GM19455 (cell line): ENCODE measurements at regions not wholly inside any gene's neighbourhood (a gene's known extent, or its start where the extent isn't known, plus 50 kb on each side); places are given as distances from the start of the nearest gene placed in this dataset.
"Not testable (repeated sequence)": the region's sequence is repeated elsewhere in the genome, so short reads cannot be mapped to it uniquely, and the experiment has no call there.

ENCODE experiments used
- ATAC-seq: cut with Tn5 transposase; IDR thresholded peaks from one replicate; pipeline ENCODE4 v1.9.1; 2021; ENCODE audit not compliant: unreplicated experiment

- ATAC-seq: no peak
Observed at GRCh38 chr4:83734576-83734975, 198.7 kb downstream of the GPAT3 start.

GRCh38 chr4:83732114-83732635 is 196.3 kb downstream of the GPAT3 start:
- no peak for ATAC-seq

DNA sequence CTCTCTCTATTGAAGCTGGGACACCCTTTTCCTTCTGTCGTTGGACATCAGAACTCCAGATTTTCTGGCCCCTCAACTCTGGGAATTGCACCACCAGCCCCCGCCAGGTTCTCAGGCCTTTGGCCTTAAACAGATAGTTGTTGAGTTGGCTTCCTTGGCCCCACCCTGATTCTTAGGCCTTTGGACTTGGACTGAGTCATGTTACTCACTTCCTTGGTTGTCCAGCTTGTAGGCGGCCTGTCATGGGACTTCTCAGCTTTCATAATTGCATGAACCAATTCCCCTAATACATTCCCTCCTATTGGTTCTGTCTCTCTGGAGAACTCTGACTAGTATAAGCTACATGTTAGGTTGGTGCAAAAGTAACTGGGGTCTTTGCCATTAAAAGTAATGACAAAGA is 195.7 kb downstream of the GPAT3 start:
- no peak for ATAC-seq

GRCh38 chr4:83730958-83731357 is 195.1 kb downstream of the GPAT3 start:
- not testable (repeated sequence) for ATAC-seq

- ATAC-seq: no peak
Observed at GRCh38 chr4:83728191-83728590, 192.3 kb downstream of the GPAT3 start.

DNA sequence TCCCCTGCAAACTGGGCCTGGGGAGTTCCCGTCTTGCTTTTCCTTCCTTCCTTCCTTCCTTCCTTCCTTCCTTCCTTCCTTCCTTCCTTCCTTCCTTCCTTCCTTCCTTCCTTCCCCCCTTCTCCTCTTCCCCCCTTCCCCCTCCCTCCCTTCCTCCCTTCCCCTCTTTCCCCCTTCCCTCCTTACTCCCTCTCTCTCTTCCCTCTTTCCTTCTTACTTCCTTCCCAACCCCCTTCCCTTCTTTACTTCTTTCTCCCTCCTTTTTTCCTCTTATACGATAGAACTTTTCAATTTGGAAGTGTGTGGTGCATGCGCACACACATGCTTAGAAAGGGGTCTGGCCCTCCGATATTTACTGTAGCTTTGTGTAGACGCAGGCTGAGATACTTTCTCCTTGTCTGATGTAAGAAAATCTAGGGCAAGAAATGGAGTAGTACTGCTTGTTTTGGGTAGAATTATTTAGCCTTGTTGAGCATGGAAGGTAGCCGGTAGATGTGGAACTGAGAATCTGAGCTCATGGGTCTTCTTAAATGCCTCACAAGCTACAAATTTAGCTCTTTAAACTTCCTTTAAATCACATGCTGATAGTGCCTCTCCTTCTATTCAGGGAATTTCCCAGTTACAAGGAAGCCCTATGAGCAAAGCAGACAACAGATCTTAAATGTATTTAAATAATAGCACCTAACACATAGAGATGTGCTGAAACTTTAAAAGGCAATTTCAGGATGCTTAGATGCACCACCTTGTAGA is 189.6 kb downstream of the GPAT3 start:
- no peak for ATAC-seq

DNA sequence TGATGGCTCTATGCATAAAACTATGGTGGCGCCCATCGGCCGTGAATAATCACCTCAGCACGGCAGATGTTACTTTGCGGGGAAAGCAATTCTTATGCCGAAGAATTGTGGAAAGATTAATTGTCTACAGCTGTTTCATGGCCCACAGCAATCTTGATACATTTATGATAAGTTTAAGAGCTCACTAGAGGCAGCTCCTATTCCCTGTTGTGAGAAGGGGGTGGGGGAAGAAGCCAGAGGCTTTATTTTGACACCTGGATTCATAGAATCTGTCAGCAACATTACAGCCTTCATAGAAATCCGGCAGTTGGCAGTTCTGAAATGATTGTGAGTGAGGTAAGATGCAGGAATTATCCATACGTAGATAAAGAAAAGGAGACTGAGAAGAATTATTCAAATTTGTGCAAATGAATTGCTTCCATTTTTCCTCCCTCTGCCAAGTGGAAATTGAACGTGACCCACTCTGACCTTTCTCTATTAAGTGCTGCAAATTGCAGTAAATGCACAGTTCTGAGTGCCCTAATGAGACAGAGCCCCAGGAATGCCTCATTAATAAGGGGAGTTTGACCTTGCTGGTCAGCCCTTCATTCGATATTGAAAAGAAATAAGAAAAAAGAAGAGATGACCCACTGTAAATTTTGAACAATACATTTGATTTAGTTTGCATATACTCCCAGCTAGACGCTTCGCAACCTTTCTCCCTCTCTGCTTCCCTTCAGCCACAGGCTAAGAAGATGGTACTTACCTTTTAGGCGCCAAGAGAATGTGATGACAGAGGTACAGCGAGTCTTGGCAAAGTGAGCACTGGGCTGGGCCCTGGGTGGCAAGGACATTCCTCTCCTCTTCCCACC is 188.8 kb downstream of the GPAT3 start:
- no peak for ATAC-seq

- ATAC-seq: no peak
Observed at GRCh38 chr4:83723609-83724008, 187.7 kb downstream of the GPAT3 start.

DNA sequence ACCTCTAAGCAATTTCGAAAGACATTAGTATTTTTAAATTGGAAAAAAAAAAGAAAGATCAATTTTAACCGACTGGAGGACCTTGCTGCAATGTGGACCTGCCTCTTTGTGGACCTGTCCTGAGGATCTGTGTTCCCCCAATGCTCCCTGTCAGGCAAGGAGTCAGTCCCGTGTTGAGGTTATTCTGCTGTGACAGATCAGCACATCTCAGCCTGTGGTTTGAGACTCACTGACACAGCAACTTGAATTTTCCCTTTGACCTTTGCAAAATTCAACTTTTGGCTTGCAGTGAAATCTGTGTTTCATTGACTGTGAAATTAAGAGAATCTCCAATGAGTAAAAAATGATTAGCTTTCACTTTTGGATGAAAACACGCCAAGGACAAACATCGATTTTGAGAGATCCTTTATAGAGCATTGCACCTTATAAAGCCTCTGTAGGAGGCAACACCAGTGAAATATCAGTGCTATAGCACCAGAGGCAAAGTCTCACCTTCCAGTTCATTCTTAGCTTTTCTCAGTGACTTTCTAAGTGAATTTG is 186.9 kb downstream of the GPAT3 start:
- no peak for ATAC-seq

DNA sequence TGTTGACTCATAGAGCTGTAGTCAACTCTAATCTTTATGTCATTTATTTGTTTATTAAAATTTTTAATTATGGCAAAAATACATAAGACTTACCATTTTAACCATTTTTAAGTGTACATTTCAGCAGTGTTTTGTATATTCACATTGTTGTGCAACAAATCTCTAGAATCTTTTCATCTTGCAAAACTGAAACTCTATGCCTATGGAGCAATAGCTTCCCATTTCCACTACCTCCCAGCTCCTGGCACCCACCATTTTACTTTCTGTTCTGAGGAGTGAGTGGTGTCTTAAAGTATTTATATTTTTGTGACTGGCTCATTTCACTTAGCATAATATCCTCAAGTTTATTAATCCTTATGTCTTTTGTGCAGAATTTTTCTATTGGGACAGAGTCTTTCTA is 181.0 kb downstream of the GPAT3 start:
- ATAC-seq: no peak

DNA sequence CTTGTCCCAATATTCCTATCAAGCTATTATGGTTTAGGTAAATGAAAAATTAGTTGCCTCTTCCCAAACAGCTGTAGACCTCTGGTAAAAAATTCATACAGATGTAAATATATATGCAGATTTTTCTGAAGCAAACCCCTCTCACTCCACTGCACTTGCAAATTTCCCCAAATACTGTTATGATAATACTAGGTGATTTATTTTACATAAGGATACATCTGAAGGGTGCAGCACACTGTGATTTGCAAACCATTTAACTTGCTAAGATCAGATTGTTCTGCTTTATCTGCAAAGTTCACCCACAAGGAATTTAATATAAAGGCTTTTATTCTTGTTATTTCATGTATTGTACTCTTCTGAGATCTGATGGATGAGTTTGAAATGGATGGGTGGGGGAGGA is 177.0 kb downstream of the GPAT3 start:
- no peak for ATAC-seq

DNA sequence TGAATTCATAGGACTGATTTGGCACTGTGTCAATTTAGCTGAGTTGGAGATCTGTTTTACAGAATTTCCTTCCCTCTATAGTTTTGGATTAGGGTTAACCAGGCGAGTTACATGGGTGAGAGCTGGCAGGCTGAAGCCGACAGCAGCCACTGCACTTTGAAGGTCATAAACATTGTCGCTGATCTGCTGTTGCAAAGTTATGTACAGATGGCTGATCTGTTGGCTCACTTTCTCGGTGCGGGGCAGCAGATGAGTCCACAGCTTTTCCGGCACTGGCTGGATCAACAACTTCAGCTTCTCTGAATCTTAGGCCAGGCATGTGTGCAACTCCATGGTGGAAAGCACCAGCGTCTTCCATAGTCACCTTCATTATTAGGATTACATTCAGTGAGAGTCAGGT is 173.7 kb downstream of the GPAT3 start:
- ATAC-seq: no peak

GRCh38 chr4:83708500-83709175 is 172.7 kb downstream of the GPAT3 start:
- ATAC-seq: no peak

GRCh38 chr4:83704786-83705185 is 168.9 kb downstream of the GPAT3 start:
- ATAC-seq: no peak

- ATAC-seq: no peak
Observed at GRCh38 chr4:83703752-83704151, 167.8 kb downstream of the GPAT3 start.

DNA sequence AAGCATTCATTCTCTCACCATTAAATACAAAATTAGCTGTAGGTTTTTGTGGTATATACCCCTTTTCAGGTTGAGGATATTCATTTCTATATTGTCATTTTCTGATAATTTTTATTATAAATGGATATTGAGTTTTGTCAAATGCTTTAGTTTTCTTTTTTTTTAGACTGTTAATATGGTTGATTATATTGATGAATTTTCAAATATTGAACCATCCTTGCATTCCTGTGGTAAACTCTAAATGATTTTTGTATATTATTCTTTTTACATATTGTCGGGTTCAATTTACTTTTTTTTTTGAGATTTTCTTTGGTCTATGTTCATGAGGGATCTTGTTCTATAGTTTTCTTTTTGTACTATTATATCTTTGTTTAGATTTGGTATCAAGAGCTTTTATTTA is 165.1 kb downstream of the GPAT3 start:
- ATAC-seq: no peak

- ATAC-seq: no peak
Observed at GRCh38 chr4:83699358-83699757, 163.4 kb downstream of the GPAT3 start.

DNA sequence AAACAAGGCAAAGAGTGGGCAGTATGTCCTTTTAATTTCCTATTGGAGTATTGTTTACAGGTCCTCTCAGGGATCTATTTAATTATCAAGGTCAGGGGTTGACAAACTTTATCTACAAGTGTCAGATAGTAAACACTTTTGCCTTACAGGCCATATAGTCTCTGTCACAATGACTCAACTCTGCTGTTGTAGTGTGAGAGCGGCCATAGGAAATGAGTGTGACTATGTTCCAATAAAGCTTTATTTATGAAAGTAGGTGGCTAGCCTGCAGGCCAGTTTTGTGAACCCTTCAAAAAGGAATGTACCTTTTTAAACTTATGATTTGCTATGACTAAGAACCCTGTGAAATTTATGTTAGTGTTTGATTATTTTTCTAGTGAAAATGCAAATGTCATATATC is 156.1 kb downstream of the GPAT3 start:
- no peak for ATAC-seq

DNA sequence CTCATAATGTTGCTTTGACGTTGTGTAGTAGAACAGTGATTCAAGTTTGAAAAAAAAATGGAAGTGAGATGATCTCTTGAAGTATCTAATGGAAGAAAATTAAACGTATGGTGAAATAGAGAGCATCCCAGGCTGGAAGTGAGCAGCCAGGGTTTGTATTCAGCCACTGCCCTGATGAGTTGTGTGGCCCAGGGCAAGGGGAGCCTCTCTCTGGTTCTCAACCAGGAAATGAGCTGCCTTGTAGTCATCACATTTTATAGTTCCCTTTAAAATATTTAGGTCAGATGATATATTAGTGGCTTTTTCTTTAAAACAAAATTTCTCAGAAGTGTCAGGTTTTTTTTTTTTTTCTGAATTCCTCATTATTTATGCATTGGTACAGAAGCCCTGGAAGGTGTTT is 150.3 kb downstream of the GPAT3 start:
- ATAC-seq: no peak

DNA sequence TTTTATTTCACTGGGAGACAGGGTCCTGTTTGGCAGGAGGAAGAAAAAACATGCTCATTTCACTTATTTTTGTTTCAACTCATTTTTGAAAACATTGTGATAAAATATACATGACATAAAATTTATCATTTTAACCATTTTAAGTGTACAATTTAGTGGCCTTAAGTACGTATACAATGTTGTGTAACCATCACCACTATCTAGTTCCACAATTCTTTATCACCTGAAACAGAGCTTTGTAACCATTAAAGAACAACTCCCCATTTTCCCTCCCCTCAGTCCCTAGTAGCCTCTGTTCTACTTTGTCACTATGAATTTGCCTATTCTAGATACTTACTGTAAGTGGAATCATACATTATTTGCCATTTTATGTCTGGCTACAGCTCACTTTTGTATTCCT is 143.8 kb downstream of the GPAT3 start:
- ATAC-seq: no peak

DNA sequence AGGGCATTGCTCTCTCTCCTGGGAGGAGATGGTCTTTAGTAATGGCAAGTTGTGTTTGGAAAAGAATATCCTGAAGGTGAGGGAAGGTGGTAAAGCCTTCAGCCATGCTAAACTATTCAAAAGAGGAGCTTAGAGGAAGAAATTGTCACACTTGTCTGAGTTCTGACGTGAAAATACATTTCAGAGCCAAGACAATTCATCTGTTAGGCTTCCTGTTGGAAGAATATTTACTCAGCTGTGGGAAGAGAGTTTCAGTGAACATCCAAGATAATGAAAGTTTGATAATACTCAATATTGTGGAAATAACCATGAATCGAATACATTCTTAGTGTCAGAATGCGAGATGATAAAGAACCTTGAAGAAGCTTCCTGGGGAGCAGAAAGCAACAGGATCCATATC is 143.3 kb downstream of the GPAT3 start:
- no peak for ATAC-seq
